ENCODE measurements at regions not wholly inside any gene's neighbourhood (a gene's known extent, or its start where the extent isn't known, plus 50 kb on each side); places are given as distances from the start of the nearest gene placed in this dataset.
"Not testable (repeated sequence)": the region's sequence is repeated elsewhere in the genome, so short reads cannot be mapped to it uniquely, and the experiment has no call there.

DNA sequence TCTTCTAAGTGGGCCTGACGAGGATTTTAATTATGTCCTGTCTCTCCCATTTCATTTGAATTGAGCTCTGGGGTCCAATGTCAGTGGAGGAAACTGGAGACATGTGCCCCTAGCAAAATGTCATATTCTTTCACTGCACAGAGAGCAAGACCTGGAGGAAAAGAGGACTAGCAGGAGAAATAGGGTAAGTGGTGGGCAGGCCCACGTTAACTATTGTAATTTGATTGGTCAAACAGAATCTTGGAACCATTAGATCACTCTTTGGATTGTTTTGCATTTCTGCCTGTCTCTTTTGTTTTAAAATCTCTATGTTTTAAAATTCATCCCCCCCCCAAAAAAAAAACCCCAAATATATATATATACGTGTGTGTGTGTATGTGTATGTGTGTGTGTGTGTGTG lies 113.9 kb upstream of the PELI2 start:
- Histone ChIP-seq H3K27me3 (replicated peaks; ENCODE audit: insufficient read depth, low read depth, low read length, poor library complexity) (no peaks in the 10 kb centered on the region), H3K9me3 (ENCODE audit: low read depth, low read length, poor library complexity, severe bottlenecking) (no peaks in the 10 kb centered on the region), H3K4me3 (ENCODE audit: low read depth, low read length, poor library complexity, severe bottlenecking) (no peak overlapping the region), H3K36me3 (ENCODE audit: insufficient read depth, low read length, poor library complexity, severe bottlenecking) (no peaks in the 10 kb centered on the region), H3K4me1 (ENCODE audit: insufficient read depth, low read length, poor library complexity, severe bottlenecking) (no peaks in the 10 kb centered on the region), H3K27ac (ENCODE audit: low read depth, low read length, poor library complexity, severe bottlenecking) (no peak overlapping the region)
- POLR2A ChIA-PET (ENCODE audit: low non-redundant PET), result no interaction called here
- CTCF ChIA-PET, result no interaction called here
- BruUV-seq (replicated peaks), result no TSS peak
- no peak for TF ChIP-seq EZH2 (IDR thresholded peaks at IDR 0.05; ENCODE audit: borderline replicate concordance, low read depth, low read length, poor library complexity, severe bottlenecking)
- TF ChIP-seq, protein P1, sequence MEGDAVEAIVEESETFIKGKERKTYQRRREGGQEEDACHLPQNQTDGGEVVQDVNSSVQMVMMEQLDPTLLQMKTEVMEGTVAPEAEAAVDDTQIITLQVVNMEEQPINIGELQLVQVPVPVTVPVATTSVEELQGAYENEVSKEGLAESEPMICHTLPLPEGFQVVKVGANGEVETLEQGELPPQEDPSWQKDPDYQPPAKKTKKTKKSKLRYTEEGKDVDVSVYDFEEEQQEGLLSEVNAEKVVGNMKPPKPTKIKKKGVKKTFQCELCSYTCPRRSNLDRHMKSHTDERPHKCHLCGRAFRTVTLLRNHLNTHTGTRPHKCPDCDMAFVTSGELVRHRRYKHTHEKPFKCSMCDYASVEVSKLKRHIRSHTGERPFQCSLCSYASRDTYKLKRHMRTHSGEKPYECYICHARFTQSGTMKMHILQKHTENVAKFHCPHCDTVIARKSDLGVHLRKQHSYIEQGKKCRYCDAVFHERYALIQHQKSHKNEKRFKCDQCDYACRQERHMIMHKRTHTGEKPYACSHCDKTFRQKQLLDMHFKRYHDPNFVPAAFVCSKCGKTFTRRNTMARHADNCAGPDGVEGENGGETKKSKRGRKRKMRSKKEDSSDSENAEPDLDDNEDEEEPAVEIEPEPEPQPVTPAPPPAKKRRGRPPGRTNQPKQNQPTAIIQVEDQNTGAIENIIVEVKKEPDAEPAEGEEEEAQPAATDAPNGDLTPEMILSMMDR (conservative IDR thresholded peaks at IDR 0.05; ENCODE audit: low read depth, low read length), result no peak
- intact Hi-C loops (cut with micrococcal nuclease; ENCODE audit: unreplicated experiment), result no loop called here
- DNase-seq (ENCODE audit: low spot score), result no peak

DNA sequence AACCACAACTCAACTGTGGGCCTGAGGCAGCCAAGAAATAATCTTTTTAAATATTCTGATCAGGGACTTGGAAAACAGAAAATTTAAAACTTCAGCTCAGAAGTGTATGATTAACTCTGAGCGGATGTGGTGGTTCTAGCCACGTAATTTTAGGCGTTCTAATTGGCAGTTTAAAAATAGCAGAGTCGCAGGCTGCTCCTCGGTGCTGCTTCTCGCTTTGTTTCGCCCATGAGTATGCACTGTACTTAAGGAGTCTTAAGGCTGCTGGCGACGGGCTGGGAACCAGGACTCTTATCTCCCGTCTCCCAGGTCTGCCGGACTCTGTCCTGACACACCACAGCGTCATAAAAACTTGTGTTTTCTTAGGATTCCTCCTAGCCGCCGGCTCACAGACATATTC lies 113.4 kb upstream of the PELI2 start:
- Histone ChIP-seq H3K36me3 (ENCODE audit: insufficient read depth, low read length, poor library complexity, severe bottlenecking) (no peaks in the 10 kb centered on the region), H3K4me3 (ENCODE audit: low read depth, low read length, poor library complexity, severe bottlenecking) (no peak overlapping the region), H3K4me1 (ENCODE audit: insufficient read depth, low read length, poor library complexity, severe bottlenecking) (no peaks in the 10 kb centered on the region), H3K9me3 (ENCODE audit: low read depth, low read length, poor library complexity, severe bottlenecking) (no peaks in the 10 kb centered on the region), H3K27ac (ENCODE audit: low read depth, low read length, poor library complexity, severe bottlenecking) (no peak overlapping the region), H3K27me3 (replicated peaks; ENCODE audit: insufficient read depth, low read depth, low read length, poor library complexity) (no peaks in the 10 kb centered on the region)
- BruUV-seq (replicated peaks), result no TSS peak
- CTCF ChIA-PET, result no interaction called here
- intact Hi-C loops (cut with micrococcal nuclease; ENCODE audit: unreplicated experiment), result no loop called here
- POLR2A ChIA-PET (ENCODE audit: low non-redundant PET), result no interaction called here
- DNase-seq (ENCODE audit: low spot score), result no peak
- TF ChIP-seq, protein P1 (conservative IDR thresholded peaks at IDR 0.05; ENCODE audit: low read depth, low read length), result no peak
- TF ChIP-seq EZH2 (IDR thresholded peaks at IDR 0.05; ENCODE audit: borderline replicate concordance, low read depth, low read length, poor library complexity, severe bottlenecking), result no peak

DNA sequence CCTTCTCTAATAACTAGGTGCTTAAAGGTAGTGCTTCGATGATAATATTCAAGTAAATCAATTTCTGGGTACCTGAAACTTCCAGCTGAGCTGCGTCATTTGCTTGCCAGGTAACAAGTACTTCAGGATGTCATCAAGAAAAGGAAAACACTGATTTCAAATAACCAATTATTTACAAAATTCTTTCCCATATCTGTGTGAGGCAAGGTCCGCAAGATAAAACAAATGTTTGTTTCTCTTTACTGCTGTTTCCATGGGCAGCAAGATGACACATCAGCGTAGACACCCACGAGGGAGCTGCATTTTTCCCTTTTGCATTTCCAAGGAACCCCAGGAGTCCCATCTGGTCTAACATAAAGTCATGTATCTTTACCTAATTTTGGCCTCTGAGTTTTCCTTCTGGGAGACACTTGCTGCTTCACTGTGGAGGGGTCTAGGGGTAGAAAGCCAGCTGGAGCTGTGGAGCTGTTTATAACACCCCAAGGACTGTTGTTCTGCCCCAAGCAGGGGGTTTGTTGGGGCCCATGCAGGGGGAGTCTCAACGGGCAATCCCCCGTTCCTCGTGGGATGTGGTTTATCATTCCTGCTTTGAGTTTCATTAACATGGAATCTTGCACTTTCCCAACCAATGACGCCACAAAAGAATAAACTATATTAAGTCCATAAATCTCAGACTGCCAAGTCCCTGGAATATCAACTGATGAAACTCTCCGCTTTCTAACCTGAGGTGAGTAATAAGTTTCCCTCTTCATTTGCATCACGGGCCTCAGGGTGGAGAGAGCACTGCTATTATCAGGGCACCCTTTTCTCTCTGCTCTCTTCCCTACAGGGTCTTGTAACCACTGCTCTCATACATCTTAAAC lies 112.8 kb upstream of the PELI2 start:
- CTCF ChIA-PET, result no interaction called here
- DNase-seq (ENCODE audit: low spot score), result no peak
- TF ChIP-seq, protein P1 (conservative IDR thresholded peaks at IDR 0.05; ENCODE audit: low read depth, low read length), result no peak
- TF ChIP-seq EZH2 (IDR thresholded peaks at IDR 0.05; ENCODE audit: borderline replicate concordance, low read depth, low read length, poor library complexity, severe bottlenecking), result no peak
- BruUV-seq (replicated peaks), result no TSS peak
- H3K27me3 ChIP-seq (replicated peaks; ENCODE audit: insufficient read depth, low read depth, low read length, poor library complexity), result no peaks in the 10 kb centered on the region
- H3K27ac ChIP-seq (ENCODE audit: low read depth, low read length, poor library complexity, severe bottlenecking), result no peak overlapping the region
- no peaks in the 10 kb centered on the region for H3K9me3 ChIP-seq (ENCODE audit: low read depth, low read length, poor library complexity, severe bottlenecking)
- H3K4me1 ChIP-seq (ENCODE audit: insufficient read depth, low read length, poor library complexity, severe bottlenecking), result no peaks in the 10 kb centered on the region
- POLR2A ChIA-PET (ENCODE audit: low non-redundant PET), result no interaction called here
- H3K36me3 ChIP-seq (ENCODE audit: insufficient read depth, low read length, poor library complexity, severe bottlenecking), result no peaks in the 10 kb centered on the region
- no peak overlapping the region for H3K4me3 ChIP-seq (ENCODE audit: low read depth, low read length, poor library complexity, severe bottlenecking)
- intact Hi-C loops (cut with micrococcal nuclease; ENCODE audit: unreplicated experiment), result no loop called here

DNA sequence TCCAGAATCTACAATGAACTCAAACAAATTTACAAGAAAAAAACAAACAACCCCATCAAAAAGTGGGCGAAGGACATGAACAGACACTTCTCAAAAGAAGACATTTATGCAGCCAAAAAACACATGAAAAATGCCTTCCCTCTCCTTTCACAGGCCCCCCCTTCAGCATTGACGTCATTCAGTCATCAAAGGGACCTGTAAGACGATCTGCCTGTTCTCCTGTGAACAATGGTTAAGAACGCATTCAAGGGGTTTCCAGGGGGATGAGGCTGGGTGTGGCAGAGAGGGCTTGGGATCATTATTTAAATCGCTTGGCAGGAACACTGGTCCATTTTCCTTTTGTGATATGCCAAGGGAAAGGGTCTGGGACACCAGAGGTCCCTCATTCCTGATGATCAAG lies 110.7 kb upstream of the PELI2 start:
- H3K4me3 ChIP-seq (ENCODE audit: low read depth, low read length, poor library complexity, severe bottlenecking); intact Hi-C loops (cut with micrococcal nuclease; ENCODE audit: unreplicated experiment); H3K4me1 ChIP-seq (ENCODE audit: insufficient read depth, low read length, poor library complexity, severe bottlenecking); H3K9me3 ChIP-seq (ENCODE audit: low read depth, low read length, poor library complexity, severe bottlenecking); POLR2A ChIA-PET (ENCODE audit: low non-redundant PET); H3K27ac ChIP-seq (ENCODE audit: low read depth, low read length, poor library complexity, severe bottlenecking); H3K27me3 ChIP-seq (replicated peaks; ENCODE audit: insufficient read depth, low read depth, low read length, poor library complexity); CTCF ChIA-PET; BruUV-seq (replicated peaks); H3K36me3 ChIP-seq (ENCODE audit: insufficient read depth, low read length, poor library complexity, severe bottlenecking): not testable (repeated sequence)
- peak; percentile 22 for DNase-seq (ENCODE audit: low spot score)
